Stomach (tissue), 8 donors: ENCODE measurements at regions not wholly inside any gene's neighbourhood (a gene's known extent, or its start where the extent isn't known, plus 50 kb on each side); places are given as distances from the start of the nearest gene placed in this dataset.

Source experiments
- DNase-seq, 2 donors: peaks; one replicate each; pipeline versions ENCODE4 v3.0.0 to v3.0.0-alpha.2; 2013 to 2019
- H3K27ac ChIP-seq, 5 donors: fragments of 200-600 bp in 4 of 5; sonication (generic) in 4 of 5; one replicate each; pipeline ENCODE4 v1.5.1; 2013 to 2019; ENCODE audit warnings: mild to moderate bottlenecking in 1 of 5, moderate library complexity in 1 of 5
- H3K27me3 ChIP-seq, 3 donors: fragments of 200-600 bp; sonication (generic); one replicate each; pipeline ENCODE4 v1.5.1; 2017 to 2019; ENCODE audit warnings: mixed run types in 1 of 3
- H3K36me3 ChIP-seq, 4 donors: fragments of 200-600 bp; sonication (generic); 1 replicate in 3 of 4; 2 replicates in 1 of 4; pipeline ENCODE4 v1.5.1; 2016 to 2019
- H3K4me1 ChIP-seq, 4 donors: fragments of 200-600 bp; sonication (generic); one replicate each; pipeline ENCODE4 v1.5.1; 2016 to 2019
- H3K4me3 ChIP-seq, 4 donors: fragments of 200-600 bp; sonication (generic) in 3 of 4; one replicate each; pipeline ENCODE4 v1.5.1; 2016 to 2019; ENCODE audit warnings: mild to moderate bottlenecking in 1 of 4
- H3K9me3 ChIP-seq, 4 donors: fragments of 200-600 bp; sonication (generic); one replicate each; pipeline ENCODE4 v1.5.1; 2016 to 2019
- CTCF ChIP-seq, 7 experiments: fragments of 450-650 bp in 4 of 7; fragments of 200-600 bp in 3 of 7; sonication (generic) in 3 of 7; IDR thresholded peaks; one replicate each; pipeline ENCODE4 v1.5.1; 2016 to 2019; ENCODE audit warnings: antibody characterized with exemption in 7 of 7, control low read depth in 2 of 7, mild to moderate bottlenecking in 1 of 7
- EP300 ChIP-seq: sonication (generic); formaldehyde crosslinking; IDR thresholded peaks from one replicate; pipeline ENCODE4 v1.6.1; 2017; ENCODE audit warnings: antibody characterized with exemption
- POLR2A ChIP-seq, 4 donors: fragments of 450-650 bp; IDR thresholded peaks; one replicate each; pipeline ENCODE4 v1.6.1; 2016; ENCODE audit warnings: antibody characterized with exemption in 4 of 4, control low read depth in 2 of 4, mild to moderate bottlenecking in 1 of 4, moderate library complexity in 1 of 4
- POLR2AphosphoS5 ChIP-seq, 3 donors: sonication (generic); formaldehyde crosslinking; IDR thresholded peaks; one replicate each; pipeline ENCODE4 v1.6.1; 2016; ENCODE audit warnings: antibody characterized with exemption in 3 of 3
- WGBS, 5 donors: extraction: QIAGEN DNeasy Blood & Tissue Kit in 3 of 5; methylation state at CpG; one replicate each; pipeline versions ENCODE4 v1.1.5 to v1.1.7; 2013 to 2018; 5-methylcytosine and 5-hydroxymethylcytosine counted together
- intact Hi-C: fragments of 100-400 bp; cut with DNase I; formaldehyde crosslinking; loops from one replicate; pipeline ENCODE4 v1.15.1; 2023; ENCODE audit warnings: low total_unique reads
- donor health status: healthy with polysubstance abuse.
- donor health status: Bipolar disorder and iron deficiency.
- donor health status: healthy.

GRCh38 chr5:2297991-2298390, 415.3 kb upstream of the IRX4 start:
- intact Hi-C loops = no loop called here
- WGBS, 5 donors = 79 to 92% (median 85%) methylated on average over 9 to 13 of the region's 13 CpGs
- Histone ChIP-seq H3K9me3 (peaks cover 0 to 5% (median 0%) of the 10 kb centered on the region in 4 donors), H3K4me1 (no peaks in the 10 kb centered on the region), H3K27ac (no peak overlapping the region), H3K4me3 (no peak overlapping the region), H3K27me3 (peaks cover 0 to 22% (median 0%) of the 10 kb centered on the region in 3 donors), H3K36me3 (no peaks in the 10 kb centered on the region)
- no peak for TF ChIP-seq POLR2A (IDR thresholded peaks at IDR 0.05)
- no peak for TF ChIP-seq CTCF (IDR thresholded peaks at IDR 0.05)
- no peak for TF ChIP-seq POLR2AphosphoS5 (IDR thresholded peaks at IDR 0.05)
- TF ChIP-seq EP300 = no peak
- no peak for DNase-seq

- no peak for DNase-seq
- TF ChIP-seq EP300 = no peak
- no peak for TF ChIP-seq POLR2AphosphoS5 (IDR thresholded peaks at IDR 0.05)
- no peak for TF ChIP-seq POLR2A (IDR thresholded peaks at IDR 0.05)
- no peak for TF ChIP-seq CTCF (IDR thresholded peaks at IDR 0.05)
- H3K4me3 ChIP-seq = no peak overlapping the region
- peaks cover 0 to 6% (median 0%) of the 10 kb centered on the region in 3 donors for H3K27me3 ChIP-seq
- WGBS, 5 donors = 85 to 92% (median 87%) methylated on average over 13 of the region's 13 CpGs
- H3K27ac ChIP-seq = no peak overlapping the region
- H3K36me3 ChIP-seq = no peaks in the 10 kb centered on the region
- intact Hi-C loops = no loop called here
- H3K9me3 ChIP-seq = peaks cover 0 to 9% (median 0%) of the 10 kb centered on the region in 4 donors
- no peaks in the 10 kb centered on the region for H3K4me1 ChIP-seq
Observed at GRCh38 chr5:2295476-2295875, 412.8 kb upstream of the IRX4 start.

GRCh38 chr5:2293906-2294305, 411.2 kb upstream of the IRX4 start:
- no peak for DNase-seq
- peaks cover 0 to 9% (median 0%) of the 10 kb centered on the region in 4 donors for H3K9me3 ChIP-seq
- H3K4me1 ChIP-seq = no peaks in the 10 kb centered on the region
- H3K36me3 ChIP-seq = no peaks in the 10 kb centered on the region
- no peaks in the 10 kb centered on the region for H3K27me3 ChIP-seq
- H3K27ac ChIP-seq = no peak overlapping the region
- TF ChIP-seq POLR2A (IDR thresholded peaks at IDR 0.05) (no peak), CTCF (IDR thresholded peaks at IDR 0.05) (no peak), POLR2AphosphoS5 (IDR thresholded peaks at IDR 0.05) (no peak), EP300 (no peak)
- WGBS, 5 donors = 71 to 78% (median 74%) methylated on average over 9 of the region's 9 CpGs
- intact Hi-C loops = no loop called here
- H3K4me3 ChIP-seq = no peak overlapping the region

GRCh38 chr5:2291146-2291840, 408.6 kb upstream of the IRX4 start:
- Histone ChIP-seq H3K9me3 (peaks cover 0 to 9% (median 0%) of the 10 kb centered on the region in 4 donors), H3K27ac (no peak overlapping the region), H3K4me1 (no peaks in the 10 kb centered on the region), H3K4me3 (no peak overlapping the region), H3K27me3 (no peaks in the 10 kb centered on the region), H3K36me3 (no peaks in the 10 kb centered on the region)
- TF ChIP-seq POLR2A (IDR thresholded peaks at IDR 0.05) (no peak), CTCF (IDR thresholded peaks at IDR 0.05) (no peak), EP300 (no peak), POLR2AphosphoS5 (IDR thresholded peaks at IDR 0.05) (no peak)
- intact Hi-C loops = no loop called here
- no peak for DNase-seq
- 90 to 95% (median 91%) methylated on average over 19 of the region's 19 CpGs for WGBS, 5 donors
